Endothelial cell of umbilical vein (primary cell): ENCODE measurements at regions not wholly inside any gene's neighbourhood (a gene's known extent, or its start where the extent isn't known, plus 50 kb on each side); places are given as distances from the start of the nearest gene placed in this dataset.

Experiments used
- BruUV-seq: library from RNA; stranded (reverse); fragments of 400-500 nt; replicated peaks from 2 replicates; lab custom pipeline; 2021; lab: Mats Ljungman, UMichigan
- CTCF ChIA-PET: fragments of 300-600, 350-600 bp; sonication (Branson Sonifier 250); formaldehyde crosslinking; loops from one replicate; lab custom pipeline; 2021; ENCODE audit warnings: antibody characterized with exemption, inconsistent platforms; lab: Charles Lee
- POLR2A ChIA-PET: fragments of 300-600, 350-600 bp; sonication (Branson Sonifier 250); formaldehyde crosslinking; loops from one replicate; lab custom pipeline; 2021; ENCODE audit warnings: antibody characterized with exemption, inconsistent platforms; lab: Charles Lee
- DNase-seq: peaks from one replicate; pipeline ENCODE4 v3.0.0-alpha.2; 2011; ENCODE audit warnings: low read depth, low spot score
- FAIRE-seq: peaks from 2 replicates; lab custom pipeline; 2011; peaks lifted over from hg19 to GRCh38; lab: Jason Lieb, UNC
- H2AFZ ChIP-seq: 2 replicates; pipeline ENCODE4 v1.6.0; 2012; ENCODE audit warnings: low read depth, low read length, control low read depth, inconsistent platforms
- H3K27ac ChIP-seq: 2 replicates; pipeline ENCODE4 v1.5.1; 2011; ENCODE audit warnings: low read depth, mild to moderate bottlenecking, control low read depth, low read length, moderate library complexity; ENCODE audit not compliant: insufficient read depth
- H3K27me3 ChIP-seq, 2 experiments: 2 replicates each; pipeline versions ENCODE4 v1.6.0 to v1.6.1; 2011; ENCODE audit warnings: low read length in 2 of 2, mixed read lengths in 1 of 2; ENCODE audit not compliant: control insufficient read depth in 2 of 2, insufficient read depth in 2 of 2
- H3K36me3 ChIP-seq, 2 experiments: 2 replicates in 1 of 2; 3 replicates in 1 of 2; pipeline ENCODE4 v1.5.1; 2011; ENCODE audit warnings: low read length in 2 of 2, mild to moderate bottlenecking in 1 of 2, moderate library complexity in 1 of 2; ENCODE audit not compliant: control insufficient read depth in 2 of 2, insufficient read depth in 2 of 2; ENCODE audit errors: extremely low read depth in 1 of 2
- H3K4me1 ChIP-seq: 3 replicates; pipeline ENCODE4 v1.5.1; 2011; ENCODE audit warnings: mild to moderate bottlenecking, low read length; ENCODE audit not compliant: control insufficient read depth, insufficient read depth; ENCODE audit errors: extremely low read depth
- H3K4me2 ChIP-seq: 2 replicates; pipeline ENCODE4 v1.6.1; 2011; ENCODE audit warnings: low read length, control low read depth, mixed read lengths; ENCODE audit not compliant: insufficient read depth
- H3K4me3 ChIP-seq, 3 experiments: fragments of 200-600 bp in 1 of 3; sonication (generic), shearing (Covaris generic) in 1 of 3; replicated peaks in 1 of 3; 2 replicates each; pipeline ENCODE4 v1.5.1; 2011 to 2016; ENCODE audit warnings: control low read depth in 3 of 3, low read length in 3 of 3, mild to moderate bottlenecking in 2 of 3, inconsistent platforms in 1 of 3, low read depth in 1 of 3, moderate library complexity in 1 of 3; ENCODE audit not compliant: insufficient read depth in 1 of 3
- H3K79me2 ChIP-seq: 2 replicates; pipeline ENCODE4 v1.6.0; 2012; ENCODE audit warnings: low read length, inconsistent platforms; ENCODE audit not compliant: control insufficient read depth, insufficient read depth
- H3K9ac ChIP-seq: replicated peaks from 2 replicates; pipeline ENCODE3; 2011; ENCODE audit warnings: low read length, control low read depth; ENCODE audit not compliant: insufficient read depth; ENCODE audit errors: extremely low read depth
- H3K9me1 ChIP-seq: replicated peaks from 3 replicates; pipeline ENCODE4 v1.6.0; 2011; ENCODE audit warnings: mild to moderate bottlenecking, low read length; ENCODE audit not compliant: control insufficient read depth, insufficient read depth; ENCODE audit errors: extremely low read depth
- H3K9me3 ChIP-seq: replicated peaks from 2 replicates; pipeline ENCODE4 v1.5.1; 2012; ENCODE audit warnings: low read length, inconsistent platforms; ENCODE audit not compliant: control insufficient read depth, insufficient read depth
- H4K20me1 ChIP-seq: replicated peaks from 2 replicates; pipeline ENCODE3; 2011; ENCODE audit warnings: mild to moderate bottlenecking, low read length; ENCODE audit not compliant: control insufficient read depth, insufficient read depth; ENCODE audit errors: extremely low read depth
- EZH2 ChIP-seq: IDR thresholded peaks from 2 replicates; pipeline ENCODE4 v1.6.1; 2012; ENCODE audit warnings: borderline replicate concordance, low read depth, mild to moderate bottlenecking, moderate library complexity, low read length, inconsistent platforms; ENCODE audit not compliant: severe bottlenecking
- GATA2 ChIP-seq: IDR thresholded peaks from 2 replicates; pipeline ENCODE4 v1.7.0; 2011; ENCODE audit warnings: low read depth, mild to moderate bottlenecking, moderate library complexity, mixed read lengths, low read length; ENCODE audit not compliant: insufficient read length, insufficient read depth
- MYC ChIP-seq: IDR thresholded peaks from one replicate; pipeline ENCODE4 v1.6.1; 2011; ENCODE audit warnings: mild to moderate bottlenecking, low read depth, low read length
- POLR2A ChIP-seq: IDR thresholded peaks from 2 replicates; pipeline ENCODE4 v1.6.1; 2012; ENCODE audit warnings: low read depth, mild to moderate bottlenecking, control low read depth, low read length
- POLR2AphosphoS5 ChIP-seq: IDR thresholded peaks from 2 replicates; pipeline ENCODE4 v1.6.1; 2012; ENCODE audit warnings: low read depth, mild to moderate bottlenecking, control low read depth, low read length, moderate library complexity; ENCODE audit not compliant: insufficient read depth
- dilution Hi-C: fragments of 300-500 bp; cut with MboI; formaldehyde crosslinking; loops from one replicate; pipeline ENCODE4 v1.15.0; 2019; ENCODE audit warnings: low sequenced_read_pairs; ENCODE audit not compliant: extremely low pct_ligation_motif_present
- intact Hi-C: fragments of 100-400 bp; cut with micrococcal nuclease; formaldehyde crosslinking; loops from one replicate; pipeline ENCODE4 v1.10.0; 2022
- TF ChIP-seq, protein P1 (sequence below), 2 donors: IDR thresholded peaks; 1 replicate in 1 of 2; 2 replicates in 1 of 2; pipeline ENCODE4 v1.5.1; 2011; ENCODE audit warnings: low read length in 2 of 2, mild to moderate bottlenecking in 2 of 2, moderate library complexity in 2 of 2, control low read depth in 1 of 2, inconsistent platforms in 1 of 2, low read depth in 1 of 2; ENCODE audit not compliant: insufficient read depth in 1 of 2; ENCODE audit errors: extremely low read depth in 1 of 2
- TF ChIP-seq, protein P2 (sequence below): IDR thresholded peaks from 2 replicates; pipeline ENCODE4 v1.6.1; 2011; ENCODE audit not compliant: insufficient read depth, insufficient read length

DNA sequence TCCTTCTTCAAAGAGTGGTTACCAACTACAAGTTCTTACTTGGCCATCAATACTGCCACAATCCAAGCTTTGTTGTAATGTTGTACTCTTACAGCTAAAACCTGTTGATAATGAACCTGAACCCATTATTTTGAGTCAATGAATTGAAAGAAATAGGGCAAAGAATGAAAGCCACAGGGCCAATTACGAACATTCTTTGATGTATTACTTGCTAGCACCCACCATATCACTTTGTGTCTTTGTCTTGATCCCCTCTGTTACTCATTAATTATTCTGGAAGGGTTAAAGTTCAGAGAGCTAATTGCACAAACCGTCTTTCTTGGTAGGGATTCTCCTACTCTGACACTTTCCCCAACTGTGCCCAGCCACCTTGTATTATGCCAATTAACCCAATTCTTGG lies 53.2 kb upstream of the TFEC start:
- DNase-seq (no peak), FAIRE-seq (no peak)
- CTCF ChIA-PET = interaction anchor here (0.9 to 1.5 kb wide), 2 partner anchors 16 to 17 kb away, joined by 3 read pairs; no protein-coding TSS in a partner anchor
- Histone ChIP-seq H4K20me1 (no peaks in the 10 kb centered on the region), H3K4me2 (no peak overlapping the region), H3K4me1 (no peaks in the 10 kb centered on the region), H2AFZ (no peak overlapping the region), H3K9ac (no peak overlapping the region), H3K4me3 (no peak overlapping the region), H3K27ac (no peak overlapping the region), H3K9me3 (no peaks in the 10 kb centered on the region), H3K36me3 (no peaks in the 10 kb centered on the region), H3K27me3 (no peaks in the 10 kb centered on the region), H3K9me1 (no peaks in the 10 kb centered on the region), H3K79me2 (no peaks in the 10 kb centered on the region)
- dilution Hi-C loops (no loop called here), intact Hi-C loops (no loop called here)
- POLR2A ChIA-PET = no interaction called here
- TF ChIP-seq, protein P1, sequence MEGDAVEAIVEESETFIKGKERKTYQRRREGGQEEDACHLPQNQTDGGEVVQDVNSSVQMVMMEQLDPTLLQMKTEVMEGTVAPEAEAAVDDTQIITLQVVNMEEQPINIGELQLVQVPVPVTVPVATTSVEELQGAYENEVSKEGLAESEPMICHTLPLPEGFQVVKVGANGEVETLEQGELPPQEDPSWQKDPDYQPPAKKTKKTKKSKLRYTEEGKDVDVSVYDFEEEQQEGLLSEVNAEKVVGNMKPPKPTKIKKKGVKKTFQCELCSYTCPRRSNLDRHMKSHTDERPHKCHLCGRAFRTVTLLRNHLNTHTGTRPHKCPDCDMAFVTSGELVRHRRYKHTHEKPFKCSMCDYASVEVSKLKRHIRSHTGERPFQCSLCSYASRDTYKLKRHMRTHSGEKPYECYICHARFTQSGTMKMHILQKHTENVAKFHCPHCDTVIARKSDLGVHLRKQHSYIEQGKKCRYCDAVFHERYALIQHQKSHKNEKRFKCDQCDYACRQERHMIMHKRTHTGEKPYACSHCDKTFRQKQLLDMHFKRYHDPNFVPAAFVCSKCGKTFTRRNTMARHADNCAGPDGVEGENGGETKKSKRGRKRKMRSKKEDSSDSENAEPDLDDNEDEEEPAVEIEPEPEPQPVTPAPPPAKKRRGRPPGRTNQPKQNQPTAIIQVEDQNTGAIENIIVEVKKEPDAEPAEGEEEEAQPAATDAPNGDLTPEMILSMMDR (IDR thresholded peaks at IDR 0.05; ENCODE audit: extremely low read depth in 1 of 2, insufficient read depth in 1 of 2, low read depth in 1 of 2, low read length in 2 of 2) = no peak
- TF ChIP-seq POLR2AphosphoS5 (no peak), MYC (no peak), GATA2 (no peak), POLR2A (no peak), EZH2 (no peak)
- TF ChIP-seq, protein P2, sequence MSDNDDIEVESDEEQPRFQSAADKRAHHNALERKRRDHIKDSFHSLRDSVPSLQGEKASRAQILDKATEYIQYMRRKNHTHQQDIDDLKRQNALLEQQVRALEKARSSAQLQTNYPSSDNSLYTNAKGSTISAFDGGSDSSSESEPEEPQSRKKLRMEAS = no peak
- BruUV-seq = no TSS peak
